ENCODE measurements at regions not wholly inside any gene's neighbourhood (a gene's known extent, or its start where the extent isn't known, plus 50 kb on each side); places are given as distances from the start of the nearest gene placed in this dataset.

DNA sequence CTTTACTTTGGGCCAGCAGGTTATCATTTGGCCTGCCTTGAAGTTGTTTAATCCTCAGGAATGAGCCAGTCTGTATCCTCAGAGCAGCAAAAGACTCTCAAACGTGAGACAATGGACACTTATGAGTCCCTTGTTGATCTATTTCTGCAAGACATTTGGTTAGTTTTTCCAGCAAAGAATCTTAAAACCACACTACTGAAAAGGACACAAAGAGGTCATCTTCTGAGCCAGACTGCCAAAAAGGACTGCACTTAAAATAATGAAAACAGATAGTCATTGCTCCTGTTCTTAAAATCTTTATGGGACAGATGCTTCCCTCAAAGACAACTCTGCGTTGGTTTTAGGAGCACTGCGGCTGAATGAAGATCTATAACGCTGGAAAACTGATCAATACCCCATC lies 205.7 kb upstream of the PSMD7 start:
- no peak for TF ChIP-seq EP300 (IDR thresholded peaks at IDR 0.05)
- TF ChIP-seq, protein P1, sequence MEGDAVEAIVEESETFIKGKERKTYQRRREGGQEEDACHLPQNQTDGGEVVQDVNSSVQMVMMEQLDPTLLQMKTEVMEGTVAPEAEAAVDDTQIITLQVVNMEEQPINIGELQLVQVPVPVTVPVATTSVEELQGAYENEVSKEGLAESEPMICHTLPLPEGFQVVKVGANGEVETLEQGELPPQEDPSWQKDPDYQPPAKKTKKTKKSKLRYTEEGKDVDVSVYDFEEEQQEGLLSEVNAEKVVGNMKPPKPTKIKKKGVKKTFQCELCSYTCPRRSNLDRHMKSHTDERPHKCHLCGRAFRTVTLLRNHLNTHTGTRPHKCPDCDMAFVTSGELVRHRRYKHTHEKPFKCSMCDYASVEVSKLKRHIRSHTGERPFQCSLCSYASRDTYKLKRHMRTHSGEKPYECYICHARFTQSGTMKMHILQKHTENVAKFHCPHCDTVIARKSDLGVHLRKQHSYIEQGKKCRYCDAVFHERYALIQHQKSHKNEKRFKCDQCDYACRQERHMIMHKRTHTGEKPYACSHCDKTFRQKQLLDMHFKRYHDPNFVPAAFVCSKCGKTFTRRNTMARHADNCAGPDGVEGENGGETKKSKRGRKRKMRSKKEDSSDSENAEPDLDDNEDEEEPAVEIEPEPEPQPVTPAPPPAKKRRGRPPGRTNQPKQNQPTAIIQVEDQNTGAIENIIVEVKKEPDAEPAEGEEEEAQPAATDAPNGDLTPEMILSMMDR (IDR thresholded peaks at IDR 0.05): no peak

Measured in upper lobe of left lung (tissue), 4 donors.